Breast epithelium (tissue), 3 donors: ENCODE measurements at regions not wholly inside any gene's neighbourhood (a gene's known extent, or its start where the extent isn't known, plus 50 kb on each side); places are given as distances from the start of the nearest gene placed in this dataset.

Experiments
- CTCF ChIP-seq, 3 donors: fragments of 450-650 bp; IDR thresholded peaks; one replicate each; pipeline ENCODE4 v1.5.1; 2016 to 2017; ENCODE audit warnings: antibody characterized with exemption in 3 of 3, mild to moderate bottlenecking in 3 of 3, moderate library complexity in 3 of 3
- POLR2A ChIP-seq: fragments of 450-650 bp; IDR thresholded peaks from one replicate; pipeline ENCODE4 v1.6.1; 2016; ENCODE audit warnings: antibody characterized with exemption, mild to moderate bottlenecking, moderate library complexity
- POLR2AphosphoS5 ChIP-seq, 3 donors: sonication (generic); formaldehyde crosslinking; IDR thresholded peaks; one replicate each; pipeline ENCODE4 v1.6.1; 2017; ENCODE audit warnings: antibody characterized with exemption in 3 of 3

- TF ChIP-seq POLR2AphosphoS5 (IDR thresholded peaks at IDR 0.05) (no peak), CTCF (IDR thresholded peaks at IDR 0.05) (no peak), POLR2A (no peak)
Observed at GRCh38 chr9:31606678-31607077, 777.8 kb upstream of the ACO1 start.
